Hematopoietic multipotent progenitor cell treated with erythropoietin and hydrocortisone succinate and interleukin-3 and kit ligand, for 8 days (in vitro differentiated cells): ENCODE measurements at regions not wholly inside any gene's neighbourhood (a gene's known extent, or its start where the extent isn't known, plus 50 kb on each side); places are given as distances from the start of the nearest gene placed in this dataset.
"Not testable (repeated sequence)": the region's sequence is repeated elsewhere in the genome, so short reads cannot be mapped to it uniquely, and the experiment has no call there.

Source experiments
- DNase-seq: peaks from one replicate; pipeline ENCODE4 v3.0.0-alpha.2; 2015

DNA sequence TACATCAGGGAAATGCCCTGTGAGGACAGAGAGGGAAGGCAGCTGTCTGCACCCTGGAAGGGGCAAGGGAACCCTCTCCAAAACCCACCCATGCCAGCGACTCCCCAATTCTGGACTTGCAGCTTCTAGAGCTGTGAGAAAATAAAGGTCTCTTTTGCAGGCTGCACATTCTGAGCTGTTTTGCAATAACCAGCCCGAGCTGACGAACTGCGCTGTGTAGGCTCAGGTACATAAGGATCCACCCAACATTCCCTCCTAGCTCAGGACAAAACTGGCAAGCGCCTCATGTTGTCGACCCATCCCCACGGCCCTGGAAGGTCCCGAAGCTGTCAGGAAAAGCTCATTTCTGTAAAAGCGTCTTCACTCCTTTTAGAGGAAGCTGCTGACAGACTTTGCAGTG lies 271.8 kb downstream of the CRLF2 start:
- DNase-seq, result no peak

DNA sequence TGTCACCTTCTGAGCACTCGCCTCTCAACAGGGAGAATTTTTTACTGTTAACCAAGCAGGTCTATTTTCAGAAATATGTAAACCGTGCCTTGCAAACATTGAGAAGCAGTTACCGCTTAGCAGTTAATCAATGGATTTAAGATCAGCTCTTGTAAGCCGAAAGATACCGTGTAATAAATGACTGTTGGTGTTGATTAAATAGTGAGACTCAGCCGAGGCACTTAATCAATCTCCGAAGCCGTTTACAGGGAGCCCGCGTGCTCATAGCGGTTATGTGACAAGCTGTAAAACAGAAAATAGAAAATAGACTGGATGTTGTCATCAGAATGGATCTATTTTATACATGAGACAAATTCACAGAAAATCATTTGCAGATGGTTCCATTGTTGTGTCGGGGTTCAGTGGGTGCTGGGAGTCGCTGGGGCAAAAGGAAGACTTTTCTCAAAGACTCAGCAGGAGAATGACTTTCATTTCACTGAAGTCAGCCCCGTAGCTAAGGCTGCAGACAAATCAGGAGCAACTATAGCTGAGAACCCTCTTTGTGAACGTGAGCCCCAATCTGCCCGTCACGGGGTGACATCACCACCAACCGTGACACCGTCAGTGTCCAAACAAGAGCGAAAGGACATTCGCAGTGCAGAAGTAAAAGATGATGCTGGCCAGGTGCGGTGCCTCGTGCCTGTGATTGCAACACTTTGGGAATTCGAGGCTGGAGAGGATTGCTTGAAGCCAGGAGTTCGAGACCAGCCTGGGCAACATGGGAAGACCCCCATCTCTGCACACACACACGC lies 275.3 kb downstream of the CRLF2 start:
- DNase-seq, result no peak

GRCh38 chrX:933611-934010 lies 278.8 kb downstream of the CRLF2 start:
- no peak for DNase-seq

DNA sequence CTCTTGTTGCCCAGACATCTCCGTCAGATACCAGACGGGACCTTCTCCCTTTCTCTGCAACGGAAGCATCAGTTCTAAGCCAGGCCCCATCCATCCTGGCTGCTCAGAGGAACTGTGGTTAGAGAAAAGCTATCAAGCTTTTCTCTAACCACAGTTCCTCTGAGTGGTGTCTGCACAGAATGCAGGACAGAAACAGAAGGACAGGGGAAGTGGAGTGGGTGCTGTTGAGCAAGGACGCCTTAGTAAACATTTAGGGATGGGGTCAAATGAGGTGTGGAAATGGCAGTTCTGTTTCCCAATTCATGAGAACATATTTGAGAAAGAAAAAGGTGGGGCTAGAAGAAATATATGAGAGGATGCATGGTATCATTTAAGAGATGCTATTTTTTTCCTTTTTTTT lies 283.8 kb downstream of the CRLF2 start:
- no peak for DNase-seq

DNA sequence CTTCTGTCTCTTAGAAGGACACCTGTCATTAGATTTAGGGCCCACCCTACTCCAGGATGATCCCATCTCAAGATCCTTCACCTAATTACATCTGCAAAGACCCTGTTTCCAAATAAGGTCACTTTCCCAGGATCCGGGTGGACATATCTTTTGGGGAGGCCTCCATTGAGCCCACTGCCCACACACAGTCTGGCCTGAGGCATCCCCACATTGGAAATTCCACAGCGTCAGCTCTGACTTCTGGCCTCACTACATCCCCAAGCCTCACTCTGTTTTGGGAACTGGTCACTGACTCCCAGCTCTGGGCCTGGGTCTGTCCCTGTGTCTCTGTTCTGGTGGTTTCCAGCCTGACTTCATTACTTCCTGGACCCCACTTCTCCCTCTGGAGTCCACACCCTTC lies 285.5 kb downstream of the CRLF2 start:
- no peak for DNase-seq

DNA sequence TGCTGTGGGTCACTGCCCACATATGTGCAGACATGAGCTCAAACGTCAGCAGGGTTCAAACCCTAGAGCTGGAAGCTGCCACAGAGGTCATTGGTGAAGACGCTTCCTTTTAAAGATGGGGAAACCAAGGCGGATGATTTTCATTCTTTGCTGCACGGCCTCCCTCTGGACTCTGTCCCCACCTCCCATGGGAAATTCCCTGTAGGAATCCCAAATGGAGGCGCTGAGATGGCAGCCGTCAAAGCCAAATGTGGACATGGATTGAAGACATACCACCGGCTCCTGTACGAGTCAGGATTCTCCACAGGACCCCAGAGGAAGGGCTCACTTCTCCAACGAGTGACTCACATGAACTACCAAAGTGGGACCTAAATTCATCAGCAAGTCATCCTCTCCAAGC lies 286.4 kb downstream of the CRLF2 start:
- DNase-seq, result no peak

DNA sequence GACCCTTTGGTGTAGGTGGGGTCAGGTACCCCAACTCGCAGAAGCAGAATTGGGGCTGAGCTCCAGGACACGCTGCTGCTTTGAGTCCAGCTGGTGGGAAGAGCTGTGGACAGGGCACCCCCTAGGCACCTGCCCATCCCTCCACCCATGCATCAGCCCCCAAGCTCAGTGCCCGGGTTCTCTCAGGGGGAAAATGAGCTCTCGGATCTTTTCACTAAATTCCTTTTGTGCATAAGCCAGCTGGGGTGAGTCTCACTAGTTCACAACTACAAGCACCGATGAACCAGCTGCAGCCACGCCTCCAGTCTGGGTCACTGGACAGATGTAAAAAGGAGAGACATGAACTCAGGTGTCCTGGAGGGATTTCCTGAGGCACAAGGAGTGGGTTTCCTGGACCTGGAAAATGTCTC lies 286.8 kb downstream of the CRLF2 start:
- DNase-seq, result no peak

GRCh38 chrX:925094-925493 lies 287.4 kb downstream of the CRLF2 start:
- DNase-seq, result no peak

- peak; percentile 10 for DNase-seq
These were observed 288.4 kb downstream of the CRLF2 start for GRCh38 chrX:924017-924416.

- no peak for DNase-seq
These were observed 289.7 kb downstream of the SHOX start for GRCh38 chrX:920234-920799.

DNA sequence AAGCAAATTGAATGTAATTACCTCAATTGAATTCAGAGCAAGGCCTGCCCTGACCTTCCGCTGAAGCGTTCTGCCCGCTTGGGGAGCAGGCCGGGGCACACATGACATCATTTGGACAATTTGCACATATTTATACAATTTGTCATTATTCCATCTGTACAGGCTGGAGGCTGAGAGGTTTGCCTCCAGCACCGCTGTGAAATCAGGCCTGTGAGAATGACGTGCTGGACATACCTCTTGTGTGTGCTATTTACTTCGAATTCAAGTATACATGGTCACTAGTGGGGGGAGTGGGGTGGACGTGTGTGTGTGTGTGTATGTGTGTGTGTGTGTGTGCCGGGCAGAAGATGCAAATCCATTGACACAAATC lies 285.6 kb downstream of the SHOX start:
- no peak for DNase-seq

DNA sequence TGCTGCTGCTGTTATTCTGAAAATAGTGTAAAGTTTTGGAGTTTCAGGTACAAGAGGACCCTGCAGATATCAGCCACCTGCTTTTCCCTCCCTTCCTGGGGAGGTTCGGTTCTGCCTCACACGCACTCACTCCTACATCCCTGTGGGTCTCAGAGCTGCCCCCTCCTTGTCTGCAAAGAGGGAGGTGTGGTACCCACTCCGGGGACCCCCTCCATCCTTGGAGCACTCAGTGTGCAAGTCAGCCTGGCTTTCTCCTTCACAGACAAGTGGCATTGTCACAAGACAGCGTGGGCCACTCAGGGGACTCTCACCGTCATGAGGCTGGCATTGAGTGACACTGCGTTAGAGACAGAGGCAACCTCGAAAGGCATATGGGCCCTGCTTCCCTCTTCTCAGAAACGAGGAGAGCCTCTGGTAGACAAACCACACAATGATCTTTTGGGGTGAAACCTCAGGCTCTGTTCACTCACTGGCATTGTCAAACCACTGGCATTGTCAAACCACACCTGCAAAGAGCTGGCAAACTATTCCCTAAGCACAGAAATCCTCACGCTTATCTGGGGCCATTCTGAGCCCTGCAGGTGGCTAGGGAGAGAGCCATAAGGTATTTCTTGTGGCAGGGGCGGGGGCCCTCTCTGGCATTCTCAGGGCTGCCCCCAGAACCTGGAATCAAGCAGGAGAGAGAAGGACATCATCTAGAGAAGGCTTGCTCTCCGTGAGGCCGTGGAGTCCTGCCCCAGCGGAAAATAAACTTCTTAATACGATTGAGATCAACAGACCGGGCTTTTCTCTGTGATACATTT lies 285.0 kb downstream of the SHOX start:
- DNase-seq, result no peak

DNA sequence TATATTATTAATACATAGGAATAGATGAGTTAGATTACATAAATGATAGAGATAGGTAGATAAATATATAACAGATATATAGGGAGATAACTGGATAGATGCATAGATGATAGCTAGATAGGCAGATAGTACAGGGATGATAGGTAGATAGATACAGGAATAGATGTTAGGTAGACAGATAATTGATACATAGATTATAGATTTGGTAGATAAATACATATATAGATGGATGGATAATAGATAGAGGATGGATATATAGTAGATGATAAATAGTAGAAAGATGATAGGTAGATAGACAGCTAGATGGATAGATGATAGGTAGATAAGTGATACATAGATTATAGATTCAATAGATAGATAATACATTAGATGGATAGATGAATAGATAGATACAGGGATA lies 283.6 kb downstream of the SHOX start:
- peak; percentile 9 for DNase-seq

GRCh38 chrX:912677-913076 lies 282.1 kb downstream of the SHOX start:
- no peak for DNase-seq

DNA sequence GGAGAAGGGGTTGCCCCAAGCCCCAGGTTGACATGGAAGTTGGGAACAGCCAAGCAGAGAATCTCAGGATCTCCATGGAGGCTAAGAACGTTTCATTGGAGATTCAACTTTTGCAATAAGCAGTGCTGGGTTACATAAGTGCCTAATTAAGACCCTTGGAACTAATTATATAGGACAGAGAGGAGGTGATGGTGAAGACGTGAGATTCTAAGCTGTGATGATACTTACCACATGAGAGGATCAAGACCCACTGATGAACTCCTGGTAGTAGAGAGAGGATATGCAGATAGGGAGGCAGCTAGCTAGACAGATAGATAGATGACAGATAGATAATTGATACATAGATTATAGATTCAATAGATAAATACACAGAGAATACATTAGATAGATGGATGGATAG lies 278.5 kb downstream of the SHOX start:
- DNase-seq, result not testable (repeated sequence)

DNA sequence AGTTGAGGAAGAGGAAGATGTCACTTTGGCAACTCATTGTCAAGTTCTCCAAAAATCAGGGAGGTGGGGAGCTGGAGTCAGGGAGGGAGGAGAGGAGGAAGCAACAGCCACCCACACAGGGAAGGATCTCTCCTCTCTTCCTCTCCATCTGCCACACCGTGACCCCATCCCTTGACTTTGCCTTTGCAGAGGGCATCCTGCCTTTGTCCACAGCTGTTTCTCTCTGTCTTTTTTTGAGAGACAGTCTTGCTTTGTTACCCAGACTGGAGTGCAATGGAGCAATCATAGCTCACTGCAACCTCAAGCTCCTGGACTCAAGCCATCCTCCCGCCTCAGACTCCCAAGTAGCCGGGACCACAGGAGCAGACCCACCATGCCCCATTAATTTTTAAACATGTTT lies 276.0 kb downstream of the SHOX start:
- no peak for DNase-seq

DNA sequence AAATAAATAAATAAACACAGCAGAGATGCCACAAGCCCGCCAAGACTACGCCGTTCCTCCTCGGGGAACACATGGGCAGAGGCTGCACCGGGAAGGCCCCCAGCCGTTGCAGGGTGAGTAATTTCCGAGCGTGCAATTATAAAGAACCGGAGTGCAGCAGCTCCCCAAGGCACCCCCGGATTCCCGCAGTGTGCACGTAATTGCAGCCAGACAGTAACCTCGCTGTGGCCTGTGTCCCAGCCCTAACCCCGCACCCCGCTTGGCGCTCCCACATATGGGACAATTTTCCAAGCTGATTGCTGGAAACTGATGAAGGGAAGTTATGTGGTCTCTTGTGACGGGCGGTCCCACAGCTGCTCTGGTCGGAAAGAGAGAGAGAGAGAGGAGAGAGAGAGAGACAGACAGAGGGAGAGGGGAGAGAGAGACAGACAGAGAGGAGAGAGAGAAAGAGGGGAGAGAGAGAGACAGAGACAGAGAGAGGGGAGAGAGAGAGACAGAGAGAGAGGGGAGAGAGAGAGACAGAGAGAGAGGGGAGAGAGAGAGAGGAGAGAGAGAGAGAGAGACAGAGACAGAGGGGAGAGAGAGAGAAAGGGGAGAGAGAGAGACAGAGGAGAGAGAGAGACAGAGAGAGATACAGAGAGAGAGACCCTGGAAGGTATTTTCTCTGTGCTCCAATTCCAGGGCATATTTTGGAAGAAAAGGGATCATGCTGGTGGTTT lies 275.4 kb downstream of the SHOX start:
- no peak for DNase-seq

- no peak for DNase-seq
These were observed 272.5 kb downstream of the SHOX start for GRCh38 chrX:903116-903515.

DNA sequence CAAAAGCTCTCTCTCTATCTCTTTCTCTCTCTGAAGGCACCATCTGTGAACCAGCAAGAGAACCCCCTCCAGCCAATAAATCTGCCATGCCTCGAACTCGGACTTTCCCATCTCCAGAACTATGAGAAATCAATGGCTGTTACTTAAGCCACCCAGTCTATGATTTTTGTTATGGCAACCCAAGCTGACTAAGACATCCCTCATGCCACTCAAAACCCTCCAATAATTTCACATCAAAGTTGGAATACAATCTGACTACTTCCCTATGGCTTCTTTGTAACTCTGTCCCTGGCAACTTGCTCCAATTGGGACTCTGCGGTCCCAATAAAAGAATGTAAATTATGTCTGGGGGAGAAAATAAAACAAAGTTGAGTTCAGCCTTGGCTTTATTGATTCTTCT lies 265.7 kb downstream of the SHOX start:
- DNase-seq, result no peak

- no peak for DNase-seq
These were observed 259.5 kb downstream of the SHOX start for GRCh38 chrX:889966-890651.

DNA sequence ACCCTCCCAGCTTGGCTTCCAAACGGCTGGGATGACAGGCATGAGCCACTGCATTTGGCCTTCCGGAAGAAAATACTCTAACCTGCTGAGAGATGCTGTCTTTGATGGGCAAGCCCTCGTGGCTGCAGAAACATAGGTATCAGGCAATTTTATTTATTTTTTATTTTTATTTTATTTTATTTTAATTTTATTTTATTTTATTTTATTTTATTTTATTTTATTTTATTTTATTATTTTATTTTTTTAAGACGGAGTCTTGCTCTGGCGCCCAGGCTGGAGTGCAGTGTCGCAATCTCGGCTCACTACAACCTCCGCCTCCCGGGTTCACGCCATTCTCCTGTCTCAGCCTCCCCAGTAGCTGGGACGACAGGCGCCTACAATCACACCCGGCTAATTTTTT lies 257.1 kb downstream of the SHOX start:
- DNase-seq, result not testable (repeated sequence)

DNA sequence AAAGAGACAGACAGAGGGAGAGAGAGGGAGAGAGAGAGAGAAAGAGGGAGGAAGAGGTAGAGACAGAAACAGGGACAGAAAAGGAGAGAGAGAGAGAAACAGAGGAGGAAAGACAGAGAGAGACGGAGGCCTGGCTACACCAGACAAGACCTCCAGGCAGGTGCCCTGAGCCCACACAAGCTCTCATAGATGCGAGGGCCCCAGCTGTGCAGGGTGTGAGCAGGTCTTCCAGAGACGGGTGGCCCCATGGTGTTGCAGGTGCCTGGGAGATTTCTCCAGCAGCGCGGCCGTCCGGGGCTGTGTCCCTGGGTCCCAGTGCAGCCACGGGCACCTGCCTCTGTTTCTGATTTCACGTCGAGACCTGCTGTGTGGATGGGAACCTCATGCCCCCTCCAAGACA lies 253.0 kb downstream of the SHOX start:
- DNase-seq, result no peak
